ENCODE measurements at regions not wholly inside any gene's neighbourhood (a gene's known extent, or its start where the extent isn't known, plus 50 kb on each side); places are given as distances from the start of the nearest gene placed in this dataset.
"Not testable (repeated sequence)": the region's sequence is repeated elsewhere in the genome, so short reads cannot be mapped to it uniquely, and the experiment has no call there.

DNA sequence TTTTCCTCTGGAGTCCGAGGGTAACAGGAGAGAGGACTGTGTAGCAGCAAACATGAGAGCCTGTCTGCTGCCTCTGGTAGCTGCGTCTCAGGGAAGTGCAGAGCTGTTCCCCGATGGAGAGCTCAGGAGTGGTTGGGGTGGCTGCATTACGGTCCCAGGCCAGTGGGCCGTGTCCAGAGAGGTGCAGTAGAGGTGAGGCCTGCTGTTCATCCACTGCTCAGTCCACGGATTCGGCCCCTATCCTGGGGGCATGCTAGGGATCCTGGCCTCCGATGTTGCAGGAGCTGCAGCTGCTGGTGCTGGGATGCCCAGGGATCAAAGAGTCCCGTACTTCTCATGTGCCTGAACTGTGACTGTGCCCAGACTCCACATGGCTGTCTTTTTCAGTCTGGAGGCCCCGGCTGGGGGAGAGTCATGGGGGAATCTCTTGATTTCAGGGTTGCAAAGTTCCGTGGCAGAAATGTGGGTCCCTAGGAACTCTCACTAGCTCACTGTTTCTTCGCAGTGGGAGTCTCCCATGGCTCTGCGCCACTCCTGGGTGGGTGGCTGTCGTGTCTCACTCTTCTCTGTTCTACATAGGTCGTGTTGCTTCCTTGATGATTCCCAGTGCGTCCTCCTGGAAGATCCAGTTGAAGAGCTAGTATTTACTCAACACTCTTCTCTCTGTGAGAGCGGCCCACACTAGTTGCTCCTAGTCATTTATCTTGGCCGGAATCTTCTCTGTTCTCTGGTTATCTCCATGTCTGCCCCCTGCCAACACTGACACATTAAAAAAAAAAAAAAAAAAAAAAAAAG is 109.5 kb upstream of the CENPE start:
- no peak for DNase-seq (ENCODE audit: low spot score)

DNA sequence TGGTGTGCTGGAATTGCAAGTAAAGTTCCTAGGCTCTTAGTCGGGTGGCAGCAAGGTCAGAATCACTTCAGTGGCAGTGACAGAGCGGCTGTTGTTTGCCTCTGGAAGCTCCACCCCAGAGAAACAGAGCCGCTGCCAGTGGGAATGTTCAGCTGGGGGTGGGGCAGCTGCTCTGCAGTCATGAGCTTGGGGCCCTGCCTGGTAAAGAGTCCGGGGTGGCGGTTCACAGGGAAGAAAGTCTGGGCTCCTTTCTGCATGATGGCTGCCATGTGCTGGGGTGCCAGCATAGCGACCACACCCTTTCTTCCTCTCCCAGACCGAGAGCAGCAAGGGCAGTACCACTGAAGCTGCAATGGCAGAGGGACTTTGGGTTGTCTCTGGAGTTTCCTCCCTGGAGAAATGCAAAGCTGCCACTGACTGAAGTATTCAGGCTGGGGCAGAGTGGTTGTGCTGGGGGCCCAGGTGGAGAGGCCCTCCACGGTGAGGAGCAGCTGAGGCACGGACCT is 108.8 kb upstream of the CENPE start:
- no peak for DNase-seq (ENCODE audit: low spot score)

DNA sequence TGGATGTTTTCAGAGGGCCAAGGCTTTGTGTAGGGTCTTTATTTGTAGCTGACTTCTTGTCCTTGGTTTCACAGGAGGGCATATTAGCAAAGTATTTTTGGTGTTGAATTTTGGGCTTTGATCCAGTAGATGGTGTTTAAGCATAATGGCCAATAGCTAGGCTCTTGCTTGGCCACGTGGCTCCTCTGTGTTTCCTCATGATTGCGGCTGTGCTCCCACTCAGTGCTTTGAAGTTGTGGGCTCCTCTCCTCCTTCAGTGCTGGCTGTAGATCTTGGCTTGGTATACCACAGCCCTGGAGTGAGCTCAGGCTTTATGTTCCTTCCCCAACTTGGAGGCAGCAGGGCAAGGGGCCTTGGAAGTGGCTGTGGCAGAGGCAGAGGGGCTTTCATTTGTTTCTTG is 107.2 kb upstream of the CENPE start:
- DNase-seq (ENCODE audit: low spot score): no peak

- DNase-seq (ENCODE audit: low spot score): no peak
These were observed 104.9 kb upstream of the CENPE start for GRCh38 chr4:103303011-103303410.

DNA sequence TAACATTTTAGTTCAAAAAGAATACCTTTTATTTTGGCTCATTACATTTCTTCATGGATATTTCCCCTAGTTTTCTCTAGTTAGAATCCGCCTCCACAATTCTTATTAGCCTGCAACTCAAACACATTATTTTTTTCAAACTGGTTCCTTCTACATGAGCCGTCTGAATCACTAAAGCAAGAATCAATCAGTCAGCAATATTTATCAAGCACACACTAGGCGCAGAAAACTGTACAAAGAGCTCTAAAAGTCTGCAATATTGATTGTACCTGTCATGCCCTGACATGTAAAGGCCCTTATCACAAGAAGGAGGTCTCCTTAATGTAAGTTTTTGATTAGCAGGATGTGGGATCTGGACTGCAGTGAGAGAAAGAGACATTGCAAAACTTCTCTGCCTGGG is 94.8 kb upstream of the CENPE start:
- no peak for DNase-seq (ENCODE audit: low spot score)

DNA sequence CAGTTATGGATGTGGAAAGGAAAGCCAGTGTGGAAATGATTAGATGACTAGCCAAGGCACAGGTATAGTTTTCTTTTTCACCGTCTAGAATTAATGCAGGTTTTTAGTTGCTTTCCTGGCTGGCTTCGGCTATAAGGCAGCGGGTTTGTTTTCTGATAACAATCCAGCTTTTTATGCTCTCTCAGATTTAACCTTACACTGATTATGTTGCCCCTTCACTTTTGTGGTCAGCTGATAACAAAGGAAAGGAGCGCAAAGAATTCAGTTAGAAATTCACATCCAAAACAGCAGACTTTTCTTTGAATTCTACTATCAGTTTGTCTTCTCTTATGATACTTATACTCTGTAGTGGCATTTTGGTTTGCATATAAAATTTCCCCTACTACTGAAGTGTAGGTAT is 94.2 kb upstream of the CENPE start:
- no peak for DNase-seq (ENCODE audit: low spot score)

GRCh38 chr4:103289186-103289585 is 91.0 kb upstream of the CENPE start:
- DNase-seq (ENCODE audit: low spot score): no peak

- DNase-seq (ENCODE audit: low spot score): no peak
These were observed 74.0 kb upstream of the CENPE start for GRCh38 chr4:103272174-103272573.

GRCh38 chr4:103268746-103269145 is 70.6 kb upstream of the CENPE start:
- no peak for DNase-seq (ENCODE audit: low spot score)

GRCh38 chr4:103264905-103265304 is 66.8 kb upstream of the CENPE start:
- no peak for DNase-seq (ENCODE audit: low spot score)

- DNase-seq (ENCODE audit: low spot score): not testable (repeated sequence)
These were observed 57.9 kb upstream of the CENPE start for GRCh38 chr4:103256068-103256467.
